ENCODE measurements at regions not wholly inside any gene's neighbourhood (a gene's known extent, or its start where the extent isn't known, plus 50 kb on each side); places are given as distances from the start of the nearest gene placed in this dataset.

DNA sequence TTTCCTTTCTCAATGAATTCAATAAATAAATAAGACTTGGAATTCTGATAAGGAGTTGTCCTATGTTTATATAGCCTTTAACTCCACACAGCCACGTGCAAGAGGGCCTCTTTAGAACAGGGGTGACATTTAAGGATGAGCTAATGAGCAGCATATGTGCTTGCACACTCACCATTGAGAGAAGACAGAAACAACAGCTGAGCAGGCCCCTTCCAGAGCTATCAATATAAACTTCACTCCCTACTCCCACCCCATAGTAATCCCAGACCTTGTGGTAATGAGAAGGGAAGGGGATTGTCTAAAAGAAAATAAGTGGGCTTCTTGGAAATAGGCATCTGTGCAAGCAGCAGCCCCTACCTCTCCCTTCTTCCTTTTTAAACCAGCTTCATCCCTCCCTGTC, 176.0 kb downstream of the SEC16B start:
- DNase-seq (ENCODE audit: insufficient read length, low spot score) = no peak
- no peak for FAIRE-seq

- FAIRE-seq (no peak), DNase-seq (ENCODE audit: insufficient read length, low spot score) (no peak)
Measured at GRCh38 chr1:177790566-177790965, 179.3 kb downstream of the SEC16B start.

DNA sequence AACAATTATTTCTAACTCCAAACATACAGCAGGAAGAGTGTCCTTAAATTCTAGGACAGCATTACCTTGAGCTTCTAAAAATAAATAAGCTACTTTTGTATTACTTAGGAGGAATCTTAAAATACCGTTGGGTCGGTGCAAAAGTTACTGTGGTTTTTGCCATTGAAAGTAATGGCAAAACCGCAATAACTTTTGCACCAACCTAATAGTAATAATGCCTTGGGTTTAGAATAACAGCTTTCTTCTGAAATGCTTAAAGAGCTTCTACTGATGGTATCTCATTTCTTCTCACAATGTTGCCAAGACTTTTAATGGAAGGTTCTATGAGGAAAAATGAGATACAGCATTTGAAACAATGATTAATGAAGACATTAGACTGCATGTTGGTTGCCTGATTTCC, 179.9 kb downstream of the SEC16B start:
- DNase-seq (ENCODE audit: insufficient read length, low spot score) (no peak), FAIRE-seq (no peak)

- no peak for FAIRE-seq
Measured at GRCh38 chr1:177786176-177786745, 183.6 kb downstream of the SEC16B start.

GRCh38 chr1:177784936-177785335, 184.9 kb downstream of the SEC16B start:
- DNase-seq (ENCODE audit: insufficient read length, low spot score) (no peak), FAIRE-seq (no peak)

More at GRCh38 chr1:177786176-177786745, 183.6 kb downstream of the SEC16B start:
- no peak for DNase-seq (ENCODE audit: insufficient read length, low spot score)

DNA sequence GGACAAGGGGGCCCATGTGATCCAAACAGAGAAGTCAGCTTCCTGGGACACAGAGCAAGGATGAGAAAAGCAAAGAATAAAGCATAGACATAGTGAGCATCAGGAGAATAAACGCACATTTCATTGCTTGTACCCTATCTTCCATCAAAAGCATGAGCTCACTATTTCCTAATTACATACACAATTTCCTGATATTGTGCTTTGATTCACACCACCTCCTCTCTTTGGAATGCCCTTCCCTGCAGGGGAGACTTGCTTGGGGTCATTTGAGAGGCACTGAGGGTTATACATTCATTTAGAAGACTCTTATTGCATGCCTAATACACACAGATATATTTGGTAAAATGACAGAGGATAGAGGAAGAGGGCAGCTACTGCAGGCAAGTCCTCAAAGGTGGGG, 185.4 kb downstream of the SEC16B start:
- DNase-seq (ENCODE audit: insufficient read length, low spot score) (no peak), FAIRE-seq (no peak)

GRCh38 chr1:177783051-177783450, 186.8 kb downstream of the SEC16B start:
- DNase-seq (ENCODE audit: insufficient read length, low spot score) (no peak), FAIRE-seq (no peak)

DNA sequence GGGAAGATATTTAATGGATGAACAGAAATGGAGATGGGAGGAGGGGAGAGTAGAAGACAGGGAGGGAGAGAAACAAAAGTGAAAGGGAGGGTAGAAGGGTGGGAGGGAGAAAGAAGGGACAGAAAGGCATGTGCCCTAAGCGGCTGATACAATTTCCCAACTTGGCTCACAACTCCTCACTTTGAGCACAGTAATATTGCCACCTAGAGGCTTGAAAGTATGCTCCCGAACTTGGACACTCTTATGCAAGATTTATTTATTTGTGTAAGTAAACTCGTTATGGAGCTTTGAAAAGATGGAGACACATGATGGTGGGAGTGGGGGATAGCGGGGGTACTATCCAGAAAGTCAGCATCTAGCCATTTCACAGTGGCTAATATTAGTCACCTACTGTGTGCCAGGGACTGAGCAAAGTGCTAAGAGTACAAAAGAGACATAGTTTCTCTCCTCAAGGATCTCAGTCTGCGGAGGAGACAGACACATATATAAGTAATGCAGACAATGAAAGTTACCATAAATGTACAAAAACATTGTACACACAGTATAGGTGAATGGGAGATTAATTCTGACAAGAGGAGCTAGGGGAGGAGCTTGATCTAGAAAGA, 189.7 kb downstream of the SEC16B start:
- DNase-seq (ENCODE audit: insufficient read length, low spot score) = peak; percentile 20
- no peak for FAIRE-seq

DNA sequence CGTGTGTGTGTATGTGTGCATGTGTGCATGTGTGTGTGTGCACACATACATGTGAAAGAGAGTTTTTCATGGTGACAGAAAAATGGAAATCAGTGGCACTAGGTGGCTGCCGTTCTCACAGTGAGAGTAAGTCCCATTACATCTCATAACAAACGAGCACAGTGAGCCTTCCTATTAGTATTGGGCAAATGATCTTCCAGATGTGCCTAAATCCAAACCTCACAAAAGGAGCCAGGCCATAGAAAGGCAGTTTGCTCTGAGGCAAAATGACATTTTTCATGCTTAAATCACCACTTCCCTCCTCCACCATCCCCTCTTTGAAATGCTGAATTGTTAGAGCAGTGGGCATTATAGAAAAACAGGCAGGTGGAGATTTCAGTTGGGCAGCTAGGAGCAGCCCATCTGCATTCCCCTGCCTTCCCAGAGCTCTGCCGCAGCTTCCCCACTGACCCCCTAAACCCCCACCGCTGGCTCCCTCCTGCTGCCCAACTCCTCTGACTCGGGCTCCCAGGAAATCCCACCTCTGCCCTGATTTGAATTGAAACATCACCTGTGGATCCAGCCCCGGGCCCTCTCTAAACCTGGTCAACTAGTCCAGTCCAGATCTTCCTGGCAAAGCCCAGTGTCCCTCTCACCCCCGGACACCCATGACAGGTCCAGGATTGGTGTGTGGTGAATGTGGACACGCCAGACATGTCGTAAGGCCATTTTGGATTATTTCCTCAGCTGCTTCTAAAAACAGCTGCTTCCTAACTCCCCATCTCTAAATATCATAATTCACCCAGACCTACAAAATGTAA, 190.5 kb downstream of the SEC16B start:
- DNase-seq (ENCODE audit: insufficient read length, low spot score) = no peak
- FAIRE-seq = no peak

- FAIRE-seq = no peak
Measured at GRCh38 chr1:177775924-177776323, 193.9 kb downstream of the SEC16B start.

GRCh38 chr1:177772386-177772960, 197.4 kb downstream of the SEC16B start:
- FAIRE-seq (no peak), DNase-seq (ENCODE audit: insufficient read length, low spot score) (no peak)

More at GRCh38 chr1:177775924-177776323, 193.9 kb downstream of the SEC16B start:
- DNase-seq (ENCODE audit: insufficient read length, low spot score) = no peak

- DNase-seq (ENCODE audit: insufficient read length, low spot score) (no peak), FAIRE-seq (no peak)
Measured at GRCh38 chr1:177771688-177772087, 198.2 kb downstream of the SEC16B start.

- no peak for DNase-seq (ENCODE audit: insufficient read length, low spot score)
- FAIRE-seq = no peak
Measured at GRCh38 chr1:177770096-177770495, 199.8 kb downstream of the SEC16B start.

GRCh38 chr1:177755851-177756560, 213.9 kb downstream of the SEC16B start:
- no peak for DNase-seq (ENCODE audit: insufficient read length, low spot score)
- no peak for FAIRE-seq

DNA sequence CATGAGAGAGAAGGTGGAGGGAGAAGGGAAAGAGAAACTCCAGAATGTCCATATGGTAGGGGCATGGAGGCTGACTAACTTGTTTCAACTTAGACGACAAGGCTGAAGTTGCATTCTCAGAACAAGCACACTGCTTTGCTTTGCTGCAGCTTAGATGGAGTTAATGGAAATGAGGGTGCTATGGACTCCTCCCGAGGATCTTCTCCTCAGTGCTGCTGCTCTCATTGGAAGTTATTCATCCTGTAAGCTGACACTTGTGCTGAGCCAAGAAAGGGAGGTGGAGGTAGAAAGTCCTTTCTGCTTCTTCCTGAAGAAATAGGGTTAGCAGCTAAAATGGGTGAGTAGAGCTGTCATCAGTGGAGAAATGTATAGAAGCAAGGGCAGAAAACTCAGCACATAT, 215.3 kb downstream of the SEC16B start:
- DNase-seq (ENCODE audit: insufficient read length, low spot score) (no peak), FAIRE-seq (no peak)

- DNase-seq (ENCODE audit: insufficient read length, low spot score) (no peak), FAIRE-seq (no peak)
Measured at GRCh38 chr1:177753655-177754054, 216.2 kb downstream of the SEC16B start.

DNA sequence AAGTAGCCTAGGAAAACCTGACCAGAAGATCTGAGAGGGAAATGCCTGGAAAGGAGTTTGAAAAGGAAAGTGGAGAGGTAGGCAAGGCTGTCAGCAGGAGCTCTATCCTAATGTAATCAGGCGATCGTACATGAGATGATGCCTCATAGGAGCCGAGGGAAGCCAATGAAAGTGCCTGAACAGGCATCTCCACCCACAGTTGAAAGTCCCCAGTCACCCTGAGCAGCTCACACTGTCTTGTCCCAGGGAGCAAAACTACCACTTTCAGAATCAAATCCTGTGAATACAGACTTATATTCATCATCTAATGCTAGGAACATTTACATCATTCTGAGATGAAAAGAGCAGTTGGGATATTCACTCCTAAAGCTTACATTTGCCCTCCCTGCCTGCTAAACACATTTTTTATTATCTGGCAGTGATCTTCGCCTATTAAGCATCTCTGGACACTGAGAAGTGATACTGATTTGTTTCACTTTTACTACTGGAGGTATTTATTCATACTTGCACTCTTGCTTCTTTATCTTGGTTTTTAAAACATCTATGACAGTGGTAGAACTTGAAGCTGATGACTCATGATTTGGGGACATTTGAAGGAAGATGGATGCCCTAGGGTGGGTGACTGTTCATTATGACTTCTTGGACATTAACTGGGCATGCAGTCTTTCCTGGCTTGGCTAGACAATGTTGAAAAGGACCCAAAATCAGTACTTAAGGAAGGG, 221.6 kb downstream of the SEC16B start:
- DNase-seq (ENCODE audit: insufficient read length, low spot score) (no peak), FAIRE-seq (no peak)

DNA sequence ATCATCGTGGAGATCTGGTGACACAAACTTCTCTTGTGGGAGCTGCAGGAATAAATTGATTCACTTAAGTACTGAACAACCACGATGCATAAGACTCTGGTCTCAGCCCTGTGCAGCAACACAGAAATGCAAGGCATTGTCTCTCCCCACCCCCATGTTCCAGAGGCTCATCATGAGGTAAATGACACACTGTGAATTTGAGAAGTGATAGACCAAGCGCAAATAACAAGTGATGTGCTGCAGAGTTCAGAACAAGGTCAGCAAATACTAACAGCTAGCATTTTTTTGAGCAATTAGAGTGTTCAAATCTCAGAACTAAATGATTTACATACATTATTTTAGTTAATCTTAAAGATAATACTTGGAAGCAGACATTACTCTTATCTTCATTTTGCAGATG, 223.7 kb downstream of the SEC16B start:
- DNase-seq (ENCODE audit: insufficient read length, low spot score) = no peak

GRCh38 chr1:177744906-177745305, 225.0 kb downstream of the SEC16B start:
- no peak for FAIRE-seq
- no peak for DNase-seq (ENCODE audit: insufficient read length, low spot score)

More for the DNA sequence above, 223.7 kb downstream of the SEC16B start:
- FAIRE-seq = no peak

- DNase-seq (ENCODE audit: insufficient read length, low spot score) = no peak
- FAIRE-seq = no peak
Measured at GRCh38 chr1:177741476-177741875, 228.4 kb downstream of the SEC16B start.

Data from HTR-8/SVneo (cell line).